Embryonic facial prominence (tissue), 1 donor: ENCODE measurements at regions not wholly inside any gene's neighbourhood (a gene's known extent, or its start where the extent isn't known, plus 50 kb on each side); places are given as distances from the start of the nearest gene placed in this dataset.

Experiments used
- DNase-seq: peaks from one replicate; pipeline ENCODE4 v3.0.0-alpha.2; 2016; ENCODE audit errors: extremely low spot score

- DNase-seq = no peak
Observed at GRCh38 chr2:219997341-219997851, 370.0 kb downstream of the SLC4A3 start.

GRCh38 chr2:219998107-219998506 lies 370.7 kb downstream of the SLC4A3 start:
- no peak for DNase-seq

- DNase-seq = no peak
Observed at GRCh38 chr2:219998714-219999227, 371.3 kb downstream of the SLC4A3 start.

GRCh38 chr2:220000080-220000479 lies 372.6 kb downstream of the SLC4A3 start:
- no peak for DNase-seq

GRCh38 chr2:220000586-220000985 lies 373.2 kb downstream of the SLC4A3 start:
- DNase-seq = no peak

- DNase-seq = peak; percentile 20
Observed at GRCh38 chr2:220001751-220002150, 374.3 kb downstream of the SLC4A3 start.

- no peak for DNase-seq
Observed at GRCh38 chr2:220002251-220002650, 374.8 kb downstream of the SLC4A3 start.

- no peak for DNase-seq
Observed at GRCh38 chr2:220002699-220003098, 375.3 kb downstream of the SLC4A3 start.

GRCh38 chr2:220005362-220005761 lies 377.9 kb downstream of the SLC4A3 start:
- no peak for DNase-seq

GRCh38 chr2:220006152-220006621 lies 378.8 kb downstream of the SLC4A3 start:
- DNase-seq = no peak

- no peak for DNase-seq
Observed at GRCh38 chr2:220011859-220012258, 384.4 kb downstream of the SLC4A3 start.

GRCh38 chr2:220014961-220015360 lies 387.5 kb downstream of the SLC4A3 start:
- DNase-seq = no peak

GRCh38 chr2:220015576-220015975 lies 388.1 kb downstream of the SLC4A3 start:
- no peak for DNase-seq

GRCh38 chr2:220025207-220025606 lies 397.8 kb downstream of the SLC4A3 start:
- DNase-seq = no peak

GRCh38 chr2:220029013-220029412 lies 401.6 kb downstream of the SLC4A3 start:
- DNase-seq = no peak

- DNase-seq = peak; percentile 14
Observed at GRCh38 chr2:220033546-220033945, 406.1 kb downstream of the SLC4A3 start.

- DNase-seq = peak; percentile 59
Observed at GRCh38 chr2:220034426-220035130, 407.1 kb downstream of the SLC4A3 start.

- DNase-seq = no peak
Observed at GRCh38 chr2:220036431-220036830, 409.0 kb downstream of the SLC4A3 start.

- DNase-seq = no peak
Observed at GRCh38 chr2:220040346-220040745, 412.9 kb downstream of the SLC4A3 start.

GRCh38 chr2:220041447-220041846 lies 414.0 kb downstream of the SLC4A3 start:
- no peak for DNase-seq

- DNase-seq = no peak
Observed at GRCh38 chr2:220043155-220043989, 415.9 kb downstream of the SLC4A3 start.

- DNase-seq = no peak
Observed at GRCh38 chr2:220043990-220044335, 416.5 kb downstream of the SLC4A3 start.

- no peak for DNase-seq
Observed at GRCh38 chr2:220044383-220044782, 417.0 kb downstream of the SLC4A3 start.
